DND-41 (cell line): ENCODE measurements at regions not wholly inside any gene's neighbourhood (a gene's known extent, or its start where the extent isn't known, plus 50 kb on each side); places are given as distances from the start of the nearest gene placed in this dataset.
"Not testable (repeated sequence)": the region's sequence is repeated elsewhere in the genome, so short reads cannot be mapped to it uniquely, and the experiment has no call there.

Experiments
- CTCF ChIP-seq: IDR thresholded peaks from 2 replicates; pipeline ENCODE4 v1.5.1; 2012; ENCODE audit warnings: borderline replicate concordance, low read length, moderate library complexity, mild to moderate bottlenecking; ENCODE audit not compliant: poor library complexity, severe bottlenecking; ENCODE audit errors: extremely low read depth
- EZH2 ChIP-seq: IDR thresholded peaks from 3 replicates; pipeline ENCODE4 v1.6.1; 2012; ENCODE audit warnings: borderline replicate concordance, low read depth, mild to moderate bottlenecking, moderate library complexity, low read length, inconsistent platforms; ENCODE audit not compliant: severe bottlenecking

- not testable (repeated sequence) for TF ChIP-seq CTCF, EZH2
Observed at GRCh38 chr4:12089920-12090319, 661.2 kb upstream of the HS3ST1 start.
